SK-N-SH (cell line): ENCODE measurements at regions not wholly inside any gene's neighbourhood (a gene's known extent, or its start where the extent isn't known, plus 50 kb on each side); places are given as distances from the start of the nearest gene placed in this dataset.

Experiments
- ELF1 ChIP-seq: IDR thresholded peaks from 2 replicates; pipeline ENCODE4 v1.4.0; 2012
- EP300 ChIP-seq, 2 experiments: IDR thresholded peaks; 2 replicates each; pipeline versions ENCODE4 v1.4.0 to v1.6.1; 2012; ENCODE audit warnings: borderline replicate concordance in 1 of 2, low read depth in 1 of 2, low read length in 1 of 2
- EZH2phosphoT487 ChIP-seq: fragments of 200-600 bp; sonication (generic); IDR thresholded peaks from 2 replicates; pipeline ENCODE4 v1.6.1; 2017; ENCODE audit warnings: low read depth, mixed run types, mild to moderate bottlenecking, antibody characterized with exemption, moderate library complexity, borderline replicate concordance
- RAD21 ChIP-seq: IDR thresholded peaks from 2 replicates; pipeline ENCODE4 v1.6.1; 2012; ENCODE audit warnings: mild to moderate bottlenecking, low read length
- SIN3A ChIP-seq: IDR thresholded peaks from 2 replicates; pipeline ENCODE4 v1.6.1; 2012; ENCODE audit warnings: low read depth, mild to moderate bottlenecking, low read length, moderate library complexity, borderline replicate concordance
- SMC3 ChIP-seq: IDR thresholded peaks from 2 replicates; pipeline ENCODE4 v1.6.1; 2012; ENCODE audit warnings: low read depth, low read length, improper control_type of control experiment
- USF2 ChIP-seq: fragments of 150-350 bp; IDR thresholded peaks from 2 replicates; pipeline ENCODE4 v1.6.1; 2017; ENCODE audit warnings: antibody characterized with exemption, low read length, low read depth, borderline replicate concordance
- ZBTB33 ChIP-seq: IDR thresholded peaks from 2 replicates; pipeline ENCODE4 v1.4.0; 2012; ENCODE audit warnings: low read depth, borderline replicate concordance
- TF ChIP-seq, protein P1 (sequence below): fragments of 200-600 bp; sonication (generic); IDR thresholded peaks from 2 replicates; pipeline ENCODE4 v1.6.1; 2017; ENCODE audit warnings: antibody characterized with exemption, mild to moderate bottlenecking, moderate library complexity
- TF ChIP-seq, protein P2 (sequence below): IDR thresholded peaks from 2 replicates; pipeline ENCODE4 v1.6.1; 2012; ENCODE audit warnings: mild to moderate bottlenecking, low read depth, low read length, moderate library complexity
- TF ChIP-seq, protein P3 (sequence below): IDR thresholded peaks from 2 replicates; pipeline ENCODE4 v1.4.0; 2012; ENCODE audit warnings: low read depth

DNA sequence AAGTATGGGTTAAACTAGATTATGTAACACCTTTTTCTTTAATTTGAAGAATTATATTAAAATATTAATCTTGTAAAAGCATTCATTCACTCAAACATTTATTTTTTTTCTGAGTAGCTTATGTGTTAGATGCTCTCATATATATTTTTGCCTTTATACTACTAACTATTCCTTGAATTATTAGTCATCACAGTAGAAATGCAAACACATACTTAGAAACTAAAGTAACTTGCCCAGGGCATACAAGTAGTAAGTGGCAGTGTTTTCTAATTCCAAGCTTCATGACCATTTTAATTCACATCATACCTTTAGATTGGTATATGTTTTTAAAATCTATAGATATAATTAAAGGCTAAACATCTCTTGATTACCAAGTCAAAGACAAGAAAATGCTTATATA, 1271.0 kb downstream of the BRINP3 start:
- no peak for TF ChIP-seq ELF1
- TF ChIP-seq, protein P1, sequence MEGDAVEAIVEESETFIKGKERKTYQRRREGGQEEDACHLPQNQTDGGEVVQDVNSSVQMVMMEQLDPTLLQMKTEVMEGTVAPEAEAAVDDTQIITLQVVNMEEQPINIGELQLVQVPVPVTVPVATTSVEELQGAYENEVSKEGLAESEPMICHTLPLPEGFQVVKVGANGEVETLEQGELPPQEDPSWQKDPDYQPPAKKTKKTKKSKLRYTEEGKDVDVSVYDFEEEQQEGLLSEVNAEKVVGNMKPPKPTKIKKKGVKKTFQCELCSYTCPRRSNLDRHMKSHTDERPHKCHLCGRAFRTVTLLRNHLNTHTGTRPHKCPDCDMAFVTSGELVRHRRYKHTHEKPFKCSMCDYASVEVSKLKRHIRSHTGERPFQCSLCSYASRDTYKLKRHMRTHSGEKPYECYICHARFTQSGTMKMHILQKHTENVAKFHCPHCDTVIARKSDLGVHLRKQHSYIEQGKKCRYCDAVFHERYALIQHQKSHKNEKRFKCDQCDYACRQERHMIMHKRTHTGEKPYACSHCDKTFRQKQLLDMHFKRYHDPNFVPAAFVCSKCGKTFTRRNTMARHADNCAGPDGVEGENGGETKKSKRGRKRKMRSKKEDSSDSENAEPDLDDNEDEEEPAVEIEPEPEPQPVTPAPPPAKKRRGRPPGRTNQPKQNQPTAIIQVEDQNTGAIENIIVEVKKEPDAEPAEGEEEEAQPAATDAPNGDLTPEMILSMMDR, result no peak
- TF ChIP-seq SMC3, result no peak
- TF ChIP-seq, protein P2, sequence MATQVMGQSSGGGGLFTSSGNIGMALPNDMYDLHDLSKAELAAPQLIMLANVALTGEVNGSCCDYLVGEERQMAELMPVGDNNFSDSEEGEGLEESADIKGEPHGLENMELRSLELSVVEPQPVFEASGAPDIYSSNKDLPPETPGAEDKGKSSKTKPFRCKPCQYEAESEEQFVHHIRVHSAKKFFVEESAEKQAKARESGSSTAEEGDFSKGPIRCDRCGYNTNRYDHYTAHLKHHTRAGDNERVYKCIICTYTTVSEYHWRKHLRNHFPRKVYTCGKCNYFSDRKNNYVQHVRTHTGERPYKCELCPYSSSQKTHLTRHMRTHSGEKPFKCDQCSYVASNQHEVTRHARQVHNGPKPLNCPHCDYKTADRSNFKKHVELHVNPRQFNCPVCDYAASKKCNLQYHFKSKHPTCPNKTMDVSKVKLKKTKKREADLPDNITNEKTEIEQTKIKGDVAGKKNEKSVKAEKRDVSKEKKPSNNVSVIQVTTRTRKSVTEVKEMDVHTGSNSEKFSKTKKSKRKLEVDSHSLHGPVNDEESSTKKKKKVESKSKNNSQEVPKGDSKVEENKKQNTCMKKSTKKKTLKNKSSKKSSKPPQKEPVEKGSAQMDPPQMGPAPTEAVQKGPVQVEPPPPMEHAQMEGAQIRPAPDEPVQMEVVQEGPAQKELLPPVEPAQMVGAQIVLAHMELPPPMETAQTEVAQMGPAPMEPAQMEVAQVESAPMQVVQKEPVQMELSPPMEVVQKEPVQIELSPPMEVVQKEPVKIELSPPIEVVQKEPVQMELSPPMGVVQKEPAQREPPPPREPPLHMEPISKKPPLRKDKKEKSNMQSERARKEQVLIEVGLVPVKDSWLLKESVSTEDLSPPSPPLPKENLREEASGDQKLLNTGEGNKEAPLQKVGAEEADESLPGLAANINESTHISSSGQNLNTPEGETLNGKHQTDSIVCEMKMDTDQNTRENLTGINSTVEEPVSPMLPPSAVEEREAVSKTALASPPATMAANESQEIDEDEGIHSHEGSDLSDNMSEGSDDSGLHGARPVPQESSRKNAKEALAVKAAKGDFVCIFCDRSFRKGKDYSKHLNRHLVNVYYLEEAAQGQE, result no peak
- TF ChIP-seq ZBTB33, result no peak
- no peak for TF ChIP-seq EP300 (IDR thresholded peaks at IDR 0.05; ENCODE audit: borderline replicate concordance in 1 of 2, low read depth in 1 of 2, low read length in 1 of 2)
- no peak for TF ChIP-seq EZH2phosphoT487
- no peak for TF ChIP-seq RAD21
- TF ChIP-seq USF2, result no peak
- no peak for TF ChIP-seq SIN3A
- TF ChIP-seq, protein P3, sequence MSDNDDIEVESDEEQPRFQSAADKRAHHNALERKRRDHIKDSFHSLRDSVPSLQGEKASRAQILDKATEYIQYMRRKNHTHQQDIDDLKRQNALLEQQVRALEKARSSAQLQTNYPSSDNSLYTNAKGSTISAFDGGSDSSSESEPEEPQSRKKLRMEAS, result no peak
